MM.1S (cell line): ENCODE measurements at regions not wholly inside any gene's neighbourhood (a gene's known extent, or its start where the extent isn't known, plus 50 kb on each side); places are given as distances from the start of the nearest gene placed in this dataset.

Experiments
- DNase-seq: peaks from one replicate; pipeline ENCODE4 v3.0.0-alpha.2; 2015
- H2AFZ ChIP-seq: fragments of 300-600 bp; sonication (generic); 2 replicates; pipeline ENCODE4 v1.6.0; 2016; ENCODE audit warnings: antibody characterized with exemption, low read length
- H3F3A ChIP-seq: fragments of 300-600 bp; sonication (generic); 2 replicates; pipeline ENCODE4 v1.6.1; 2016; ENCODE audit warnings: mild to moderate bottlenecking, antibody characterized with exemption, low read length, moderate library complexity, mixed read lengths; ENCODE audit not compliant: insufficient read depth
- H3K27ac ChIP-seq: fragments of 300-600 bp; sonication (generic); 2 replicates; pipeline ENCODE4 v1.5.1; 2016; ENCODE audit warnings: mild to moderate bottlenecking, low read length
- H3K27me3 ChIP-seq: fragments of 300-600 bp; sonication (generic); replicated peaks from 2 replicates; pipeline ENCODE4 v1.6.0; 2016; ENCODE audit warnings: low read length; ENCODE audit not compliant: insufficient read depth
- H3K36me3 ChIP-seq: fragments of 300-600 bp; sonication (generic); replicated peaks from 2 replicates; pipeline ENCODE4 v1.6.1; 2016; ENCODE audit warnings: mild to moderate bottlenecking, low read length, mixed read lengths; ENCODE audit not compliant: insufficient read depth
- H3K4me1 ChIP-seq: fragments of 300-600 bp; sonication (generic); 2 replicates; pipeline ENCODE4 v1.6.1; 2016; ENCODE audit warnings: low read length, mixed read lengths
- H3K4me2 ChIP-seq: fragments of 300-600 bp; sonication (generic); 2 replicates; pipeline ENCODE4 v1.6.0; 2016; ENCODE audit warnings: low read depth, low read length
- H3K4me3 ChIP-seq: fragments of 300-600 bp; sonication (generic); 2 replicates; pipeline ENCODE4 v1.5.1; 2016; ENCODE audit warnings: low read length, mixed read lengths
- H3K79me2 ChIP-seq: fragments of 300-600 bp; sonication (generic); 2 replicates; pipeline ENCODE4 v1.6.1; 2016; ENCODE audit warnings: mixed run types, low read length, mixed read lengths
- H3K9ac ChIP-seq: fragments of 300-600 bp; sonication (generic); 2 replicates; pipeline ENCODE4 v1.6.1; 2016; ENCODE audit warnings: low read length, mixed read lengths
- H3K9me2 ChIP-seq: fragments of 300-600 bp; sonication (generic); replicated peaks from 2 replicates; pipeline ENCODE4 v1.6.1; 2016; ENCODE audit warnings: mild to moderate bottlenecking, low read length, mixed read lengths; ENCODE audit not compliant: insufficient read depth
- H3K9me3 ChIP-seq: fragments of 300-600 bp; sonication (generic); replicated peaks from 2 replicates; pipeline ENCODE4 v1.6.1; 2016; ENCODE audit warnings: mild to moderate bottlenecking, low read length, mixed read lengths; ENCODE audit not compliant: insufficient read depth
- H4K20me1 ChIP-seq: fragments of 300-600 bp; sonication (generic); 2 replicates; pipeline ENCODE4 v1.6.1; 2016; ENCODE audit warnings: mild to moderate bottlenecking, low read length, moderate library complexity, mixed read lengths; ENCODE audit not compliant: insufficient read depth
- EZH2 ChIP-seq: fragments of 300-600 bp; sonication (generic); optimal IDR thresholded peaks from 2 replicates; pipeline ENCODE3; 2017; ENCODE audit warnings: low read depth, mild to moderate bottlenecking, antibody characterized with exemption, low read length, mixed read lengths
- EZH2phosphoT487 ChIP-seq: fragments of 300-600 bp; sonication (generic); IDR thresholded peaks from 2 replicates; pipeline ENCODE4 v1.6.1; 2018; ENCODE audit warnings: antibody characterized with exemption, low read length
- TF ChIP-seq, protein P1 (sequence below): fragments of 300-600 bp; sonication (generic); IDR thresholded peaks from 2 replicates; pipeline ENCODE4 v1.5.1; 2016; ENCODE audit warnings: antibody characterized with exemption, low read length, mixed read lengths

GRCh38 chr13:106296723-106297122 is 238.7 kb downstream of the EFNB2 start:
- no peaks in the 10 kb centered on the region for H3K79me2 ChIP-seq
- no peaks in the 10 kb centered on the region for H3K4me1 ChIP-seq
- H3K4me2 ChIP-seq = no peak overlapping the region
- H3K36me3 ChIP-seq = no peaks in the 10 kb centered on the region
- H3F3A ChIP-seq = no peaks in the 10 kb centered on the region
- H3K27me3 ChIP-seq = no peaks in the 10 kb centered on the region
- TF ChIP-seq, protein P1, sequence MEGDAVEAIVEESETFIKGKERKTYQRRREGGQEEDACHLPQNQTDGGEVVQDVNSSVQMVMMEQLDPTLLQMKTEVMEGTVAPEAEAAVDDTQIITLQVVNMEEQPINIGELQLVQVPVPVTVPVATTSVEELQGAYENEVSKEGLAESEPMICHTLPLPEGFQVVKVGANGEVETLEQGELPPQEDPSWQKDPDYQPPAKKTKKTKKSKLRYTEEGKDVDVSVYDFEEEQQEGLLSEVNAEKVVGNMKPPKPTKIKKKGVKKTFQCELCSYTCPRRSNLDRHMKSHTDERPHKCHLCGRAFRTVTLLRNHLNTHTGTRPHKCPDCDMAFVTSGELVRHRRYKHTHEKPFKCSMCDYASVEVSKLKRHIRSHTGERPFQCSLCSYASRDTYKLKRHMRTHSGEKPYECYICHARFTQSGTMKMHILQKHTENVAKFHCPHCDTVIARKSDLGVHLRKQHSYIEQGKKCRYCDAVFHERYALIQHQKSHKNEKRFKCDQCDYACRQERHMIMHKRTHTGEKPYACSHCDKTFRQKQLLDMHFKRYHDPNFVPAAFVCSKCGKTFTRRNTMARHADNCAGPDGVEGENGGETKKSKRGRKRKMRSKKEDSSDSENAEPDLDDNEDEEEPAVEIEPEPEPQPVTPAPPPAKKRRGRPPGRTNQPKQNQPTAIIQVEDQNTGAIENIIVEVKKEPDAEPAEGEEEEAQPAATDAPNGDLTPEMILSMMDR = no peak
- TF ChIP-seq EZH2phosphoT487 (no peak), EZH2 (no peak)
- no peak overlapping the region for H3K9ac ChIP-seq
- no peak overlapping the region for H3K27ac ChIP-seq
- H3K9me3 ChIP-seq = no peaks in the 10 kb centered on the region
- no peaks in the 10 kb centered on the region for H4K20me1 ChIP-seq
- DNase-seq = no peak
- no peaks in the 10 kb centered on the region for H3K9me2 ChIP-seq
- no peak overlapping the region for H3K4me3 ChIP-seq
- no peak overlapping the region for H2AFZ ChIP-seq

DNA sequence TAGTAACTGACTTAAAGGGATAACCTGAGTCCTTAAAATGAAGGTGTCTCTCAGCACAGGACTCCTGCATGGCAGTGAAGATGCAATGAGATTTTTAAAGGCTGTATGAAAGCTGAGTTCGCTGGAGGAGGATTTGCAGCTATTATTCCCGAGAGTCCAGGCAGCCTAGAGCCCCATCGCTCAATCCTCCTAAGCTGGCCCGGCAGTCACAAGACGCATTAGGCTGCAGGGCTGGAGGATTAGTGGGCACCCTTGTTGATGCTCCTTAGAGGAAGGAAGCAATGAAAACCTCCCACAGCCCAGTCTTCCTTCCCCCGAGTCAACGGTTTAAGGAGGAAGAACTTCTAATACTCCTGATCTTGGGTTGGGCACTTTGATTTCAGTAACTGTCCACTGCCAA is 239.5 kb downstream of the EFNB2 start:
- H3F3A ChIP-seq = no peaks in the 10 kb centered on the region
- H3K79me2 ChIP-seq = no peaks in the 10 kb centered on the region
- H3K27ac ChIP-seq = no peak overlapping the region
- no peaks in the 10 kb centered on the region for H3K4me1 ChIP-seq
- DNase-seq = no peak
- H2AFZ ChIP-seq = no peak overlapping the region
- H4K20me1 ChIP-seq = no peaks in the 10 kb centered on the region
- H3K27me3 ChIP-seq = no peaks in the 10 kb centered on the region
- no peak overlapping the region for H3K4me3 ChIP-seq
- TF ChIP-seq EZH2 (no peak), EZH2phosphoT487 (no peak)
- TF ChIP-seq, protein P1 = no peak
- no peak overlapping the region for H3K4me2 ChIP-seq
- H3K9me3 ChIP-seq = no peaks in the 10 kb centered on the region
- H3K36me3 ChIP-seq = no peaks in the 10 kb centered on the region
- H3K9ac ChIP-seq = no peak overlapping the region
- no peaks in the 10 kb centered on the region for H3K9me2 ChIP-seq

GRCh38 chr13:106291006-106291405 is 244.5 kb downstream of the EFNB2 start:
- H3F3A ChIP-seq = no peaks in the 10 kb centered on the region
- H3K27ac ChIP-seq = no peak overlapping the region
- no peaks in the 10 kb centered on the region for H3K4me1 ChIP-seq
- no peak overlapping the region for H3K4me2 ChIP-seq
- H4K20me1 ChIP-seq = no peaks in the 10 kb centered on the region
- no peak overlapping the region for H3K4me3 ChIP-seq
- no peak overlapping the region for H2AFZ ChIP-seq
- TF ChIP-seq, protein P1 = no peak
- TF ChIP-seq EZH2phosphoT487 (no peak), EZH2 (no peak)
- H3K9me2 ChIP-seq = no peaks in the 10 kb centered on the region
- H3K9me3 ChIP-seq = no peaks in the 10 kb centered on the region
- H3K79me2 ChIP-seq = no peaks in the 10 kb centered on the region
- no peak overlapping the region for H3K9ac ChIP-seq
- DNase-seq = no peak
- H3K36me3 ChIP-seq = no peaks in the 10 kb centered on the region
- no peaks in the 10 kb centered on the region for H3K27me3 ChIP-seq
